Lower leg skin (tissue), 3 donors: ENCODE measurements at regions not wholly inside any gene's neighbourhood (a gene's known extent, or its start where the extent isn't known, plus 50 kb on each side); places are given as distances from the start of the nearest gene placed in this dataset.

Experiments used
- POLR2A ChIP-seq, 2 donors: fragments of 450-650 bp; IDR thresholded peaks; one replicate each; pipeline ENCODE4 v1.6.1; 2016 to 2017; ENCODE audit warnings: antibody characterized with exemption in 2 of 2, mild to moderate bottlenecking in 1 of 2, moderate library complexity in 1 of 2
- TF ChIP-seq, protein P1 (sequence below), 3 donors: fragments of 450-650 bp; IDR thresholded peaks; one replicate each; pipeline ENCODE4 v1.5.1; 2016; ENCODE audit warnings: antibody characterized with exemption in 3 of 3, mild to moderate bottlenecking in 3 of 3, moderate library complexity in 2 of 3

DNA sequence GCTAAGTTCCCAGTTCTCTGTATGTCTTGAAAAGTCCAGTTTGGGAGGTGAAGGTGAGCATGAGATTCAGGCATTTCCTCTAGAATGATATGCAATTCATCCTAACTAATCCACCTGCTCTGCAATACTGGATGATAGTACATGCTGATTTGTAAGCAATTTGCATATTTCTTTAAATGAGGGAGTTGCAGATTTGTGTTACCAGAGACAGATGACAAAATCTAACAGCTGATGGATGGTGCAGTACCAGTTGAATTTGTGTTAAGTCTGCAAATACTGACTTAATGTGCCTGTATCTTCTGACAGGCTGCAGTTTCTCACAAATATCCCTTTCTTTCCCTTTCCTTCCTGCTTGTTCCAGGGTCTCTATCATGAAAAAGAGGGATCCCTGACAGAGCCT lies 76.4 kb upstream of the MBIP start:
- TF ChIP-seq POLR2A (IDR thresholded peaks at IDR 0.05) = no peak
- TF ChIP-seq, protein P1, sequence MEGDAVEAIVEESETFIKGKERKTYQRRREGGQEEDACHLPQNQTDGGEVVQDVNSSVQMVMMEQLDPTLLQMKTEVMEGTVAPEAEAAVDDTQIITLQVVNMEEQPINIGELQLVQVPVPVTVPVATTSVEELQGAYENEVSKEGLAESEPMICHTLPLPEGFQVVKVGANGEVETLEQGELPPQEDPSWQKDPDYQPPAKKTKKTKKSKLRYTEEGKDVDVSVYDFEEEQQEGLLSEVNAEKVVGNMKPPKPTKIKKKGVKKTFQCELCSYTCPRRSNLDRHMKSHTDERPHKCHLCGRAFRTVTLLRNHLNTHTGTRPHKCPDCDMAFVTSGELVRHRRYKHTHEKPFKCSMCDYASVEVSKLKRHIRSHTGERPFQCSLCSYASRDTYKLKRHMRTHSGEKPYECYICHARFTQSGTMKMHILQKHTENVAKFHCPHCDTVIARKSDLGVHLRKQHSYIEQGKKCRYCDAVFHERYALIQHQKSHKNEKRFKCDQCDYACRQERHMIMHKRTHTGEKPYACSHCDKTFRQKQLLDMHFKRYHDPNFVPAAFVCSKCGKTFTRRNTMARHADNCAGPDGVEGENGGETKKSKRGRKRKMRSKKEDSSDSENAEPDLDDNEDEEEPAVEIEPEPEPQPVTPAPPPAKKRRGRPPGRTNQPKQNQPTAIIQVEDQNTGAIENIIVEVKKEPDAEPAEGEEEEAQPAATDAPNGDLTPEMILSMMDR (IDR thresholded peaks at IDR 0.05) = no peak
